CD14-positive monocyte (primary cell): ENCODE measurements at regions not wholly inside any gene's neighbourhood (a gene's known extent, or its start where the extent isn't known, plus 50 kb on each side); places are given as distances from the start of the nearest gene placed in this dataset.
"Not testable (repeated sequence)": the region's sequence is repeated elsewhere in the genome, so short reads cannot be mapped to it uniquely, and the experiment has no call there.

Source experiments
- DNase-seq, 3 donors: peaks; one replicate each; pipeline ENCODE4 v3.0.0-alpha.2; 2011 to 2022
- H2AFZ ChIP-seq: 2 replicates; pipeline ENCODE4 v1.6.0; 2012; ENCODE audit warnings: mild to moderate bottlenecking, low read depth, low read length, inconsistent platforms; ENCODE audit not compliant: insufficient read depth, poor library complexity, severe bottlenecking
- H3K27ac ChIP-seq, 2 donors: 1 replicate in 1 of 2; 2 replicates in 1 of 2; pipeline ENCODE4 v1.5.1; 2012 to 2013; ENCODE audit warnings: low read length in 2 of 2, control low read depth in 1 of 2, inconsistent platforms in 1 of 2, low read depth in 1 of 2, mild to moderate bottlenecking in 1 of 2
- H3K27me3 ChIP-seq, 2 donors: one replicate each; pipeline versions ENCODE4 v1.6.0 to v1.6.1; 2011 to 2013; ENCODE audit warnings: low read length in 2 of 2; ENCODE audit not compliant: control insufficient read depth in 2 of 2, insufficient read depth in 2 of 2
- H3K36me3 ChIP-seq, 2 donors: replicated peaks in 1 of 2; 1 replicate in 1 of 2; 2 replicates in 1 of 2; pipeline versions ENCODE4 v1.5.1 to v1.6.1; 2012 to 2013; ENCODE audit warnings: low read length in 2 of 2, control low read depth in 1 of 2, inconsistent platforms in 1 of 2, mild to moderate bottlenecking in 1 of 2; ENCODE audit not compliant: insufficient read depth in 2 of 2, control insufficient read depth in 1 of 2
- H3K4me1 ChIP-seq, 2 donors: 1 replicate in 1 of 2; 2 replicates in 1 of 2; pipeline versions ENCODE4 v1.5.1 to v1.6.1; 2012 to 2013; ENCODE audit warnings: low read length in 2 of 2, control low read depth in 1 of 2, inconsistent platforms in 1 of 2, mild to moderate bottlenecking in 1 of 2, moderate library complexity in 1 of 2; ENCODE audit not compliant: insufficient read depth in 2 of 2, control insufficient read depth in 1 of 2
- H3K4me2 ChIP-seq: replicated peaks from 2 replicates; pipeline ENCODE3; 2012; ENCODE audit warnings: low read length, moderate library complexity, mild to moderate bottlenecking; ENCODE audit not compliant: poor library complexity, severe bottlenecking; ENCODE audit errors: extremely low read depth
- H3K4me3 ChIP-seq, 3 experiments: fragments of 200-600 bp in 1 of 3; sonication (generic) in 1 of 3; replicated peaks in 1 of 3; 1 replicate in 2 of 3; 2 replicates in 1 of 3; pipeline ENCODE4 v1.5.1; 2011 to 2013; ENCODE audit warnings: low read length in 3 of 3, mild to moderate bottlenecking in 3 of 3, control low read depth in 2 of 3, low read depth in 2 of 3, inconsistent platforms in 1 of 3, moderate library complexity in 1 of 3
- H3K79me2 ChIP-seq: 2 replicates; pipeline ENCODE4 v1.6.0; 2012; ENCODE audit warnings: mild to moderate bottlenecking, control low read depth, inconsistent platforms, low read length, moderate library complexity; ENCODE audit not compliant: insufficient read depth
- H3K9ac ChIP-seq: 2 replicates; pipeline ENCODE4 v1.6.0; 2017; ENCODE audit warnings: low read length, mild to moderate bottlenecking; ENCODE audit not compliant: insufficient read depth, poor library complexity, severe bottlenecking
- H3K9me3 ChIP-seq, 2 donors: replicated peaks in 1 of 2; 1 replicate in 1 of 2; 2 replicates in 1 of 2; pipeline versions ENCODE4 v1.5.1 to v1.6.1; 2012 to 2013; ENCODE audit warnings: low read length in 2 of 2, control low read depth in 1 of 2; ENCODE audit not compliant: control insufficient read depth in 1 of 2, insufficient read depth in 1 of 2
- H4K20me1 ChIP-seq: 2 replicates; pipeline ENCODE4 v1.6.0; 2012; ENCODE audit warnings: mild to moderate bottlenecking, low read length, control low read depth, moderate library complexity; ENCODE audit not compliant: insufficient read depth
- H3K27ac Mint-ChIP-seq, 7 donors: one replicate each; pipeline ENCODE4 v1.8.0; 2020; ENCODE audit warnings: mild to moderate bottlenecking in 7 of 7, mixed read lengths in 7 of 7, moderate library complexity in 6 of 7, inconsistent platforms in 2 of 7
- H3K27me3 Mint-ChIP-seq, 3 donors: one replicate each; pipeline ENCODE4 v1.8.0; 2021 to 2022; ENCODE audit warnings: low read depth in 3 of 3, mild to moderate bottlenecking in 3 of 3, mixed read lengths in 3 of 3, moderate library complexity in 3 of 3, inconsistent platforms in 1 of 3
- H3K36me3 Mint-ChIP-seq, 2 donors: one replicate each; pipeline ENCODE4 v1.8.0; 2020; ENCODE audit warnings: mixed read lengths in 2 of 2, inconsistent platforms in 1 of 2, mild to moderate bottlenecking in 1 of 2
- H3K4me1 Mint-ChIP-seq: one replicate; pipeline ENCODE4 v1.8.0; 2020; ENCODE audit warnings: mild to moderate bottlenecking, mixed read lengths
- H3K4me3 Mint-ChIP-seq, 2 donors: one replicate each; pipeline ENCODE4 v1.8.0; 2020; ENCODE audit warnings: mild to moderate bottlenecking in 2 of 2, mixed read lengths in 2 of 2, moderate library complexity in 1 of 2
- H3K9me3 Mint-ChIP-seq, 7 donors: one replicate each; pipeline ENCODE4 v1.8.0; 2020 to 2022; ENCODE audit warnings: mixed read lengths in 7 of 7, mild to moderate bottlenecking in 6 of 7, moderate library complexity in 6 of 7, inconsistent platforms in 2 of 7
- WGBS: methylation state at CpG from one replicate; pipeline ENCODE4 v1.1.5; 2013; ENCODE audit warnings: missing lambda C conversion rate; ENCODE audit not compliant: insufficient coverage; 5-methylcytosine and 5-hydroxymethylcytosine counted together
- intact Hi-C, 2 donors: fragments of 100-400 bp; cut with micrococcal nuclease; formaldehyde crosslinking; loops; one replicate each; pipeline versions ENCODE4 v1.15.0 to v1.15.1; 2023
- TF ChIP-seq, protein P1 (sequence below): fragments of 200-600 bp; IDR thresholded peaks from one replicate; pipeline ENCODE4 v1.8.0; 2022; ENCODE audit warnings: antibody characterized with exemption, mild to moderate bottlenecking

DNA sequence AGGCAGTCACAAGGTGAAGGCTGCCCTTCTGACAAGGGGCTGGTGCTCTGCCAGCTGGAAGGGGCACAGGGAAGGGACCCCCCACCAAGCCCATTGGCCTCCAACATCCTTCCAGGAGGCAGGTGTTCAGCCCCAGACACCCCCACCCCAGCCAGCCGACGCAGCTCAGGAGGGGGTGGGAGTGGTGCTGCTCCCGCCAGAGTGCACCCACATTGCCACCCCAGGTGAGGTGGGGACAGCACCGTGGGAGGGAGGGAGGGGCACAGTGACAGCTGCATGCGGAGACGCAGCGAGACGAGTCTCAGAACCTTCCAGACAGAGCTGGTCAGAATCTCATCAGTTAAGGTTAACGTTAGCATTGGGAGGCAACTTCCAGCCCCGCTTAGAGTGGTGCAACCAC is 121.6 kb upstream of the FOXD4L5 start:
- H3K4me2 ChIP-seq, H3K27ac Mint-ChIP-seq, intact Hi-C loops, H2AFZ ChIP-seq, H3K9ac ChIP-seq, H3K27me3 ChIP-seq, H3K4me3 Mint-ChIP-seq, H3K79me2 ChIP-seq, H3K27me3 Mint-ChIP-seq, H3K27ac ChIP-seq, H3K4me1 Mint-ChIP-seq, H3K36me3 Mint-ChIP-seq, H3K4me3 ChIP-seq, DNase-seq, H4K20me1 ChIP-seq, H3K4me1 ChIP-seq, H3K36me3 ChIP-seq: not testable (repeated sequence)
- peaks cover 53 to 84% (median 67%) of the 10 kb centered on the region in 7 donors for H3K9me3 Mint-ChIP-seq
- WGBS = 83% methylated on average over 5 of the region's 10 CpGs
- H3K9me3 ChIP-seq = peaks cover 81 to 95% of the 10 kb centered on the region in 2 donors

- H3K4me2 ChIP-seq, H2AFZ ChIP-seq, H3K36me3 Mint-ChIP-seq, H3K27me3 Mint-ChIP-seq, H3K4me3 Mint-ChIP-seq, H3K27ac ChIP-seq, DNase-seq, H3K36me3 ChIP-seq, H3K4me1 Mint-ChIP-seq, intact Hi-C loops, H3K79me2 ChIP-seq, H3K4me3 ChIP-seq, H4K20me1 ChIP-seq, H3K27ac Mint-ChIP-seq, H3K9ac ChIP-seq, H3K4me1 ChIP-seq, H3K27me3 ChIP-seq: not testable (repeated sequence)
- WGBS = 87% methylated on average over 8 of the region's 11 CpGs
- H3K9me3 ChIP-seq = peaks cover 76 to 95% of the 10 kb centered on the region in 2 donors
- H3K9me3 Mint-ChIP-seq = peaks cover 47 to 84% (median 63%) of the 10 kb centered on the region in 7 donors
Observed at GRCh38 chr9:65405766-65406165, 120.8 kb upstream of the FOXD4L5 start.

DNA sequence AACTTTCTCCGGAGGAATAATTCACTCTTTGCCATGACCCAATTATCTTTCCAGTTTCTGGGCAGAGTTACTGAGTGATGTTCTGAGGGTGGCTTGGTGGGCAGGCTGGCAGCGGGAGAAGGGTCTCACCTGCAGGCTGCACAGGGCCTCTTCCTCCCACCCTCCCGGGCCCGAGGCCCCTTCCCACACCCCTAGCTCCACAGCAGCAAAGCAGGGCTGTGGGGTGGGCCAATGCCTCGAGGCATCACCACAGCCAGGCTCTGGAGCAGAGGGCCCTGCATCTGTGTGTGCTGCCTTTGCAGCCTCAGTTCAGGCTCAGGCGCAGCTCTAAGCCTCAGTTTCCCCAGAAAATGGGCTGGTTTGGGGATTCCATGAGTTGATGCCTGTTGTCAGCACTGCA is 120.2 kb upstream of the FOXD4L5 start:
- H3K27me3 ChIP-seq = no peaks in the 10 kb centered on the region
- intact Hi-C loops = no loop called here
- no peaks in the 10 kb centered on the region for H3K79me2 ChIP-seq
- no peak overlapping the region for H3K4me3 Mint-ChIP-seq
- H3K4me1 ChIP-seq = no peaks in the 10 kb centered on the region
- H3K27ac ChIP-seq = no peak overlapping the region
- no peaks in the 10 kb centered on the region for H3K36me3 ChIP-seq
- WGBS = 60% methylated on average over 2 of the region's 6 CpGs
- no peak for DNase-seq
- H3K9me3 Mint-ChIP-seq = peaks cover 48 to 83% (median 58%) of the 10 kb centered on the region in 7 donors
- no peak overlapping the region for H3K4me2 ChIP-seq
- H3K9me3 ChIP-seq = peaks cover 74 to 95% of the 10 kb centered on the region in 2 donors
- no peaks in the 10 kb centered on the region for H3K36me3 Mint-ChIP-seq
- no peak overlapping the region for H3K4me3 ChIP-seq
- H2AFZ ChIP-seq = no peak overlapping the region
- H3K4me1 Mint-ChIP-seq = no peaks in the 10 kb centered on the region
- H3K27me3 Mint-ChIP-seq = peaks cover 0 to 4% (median 0%) of the 10 kb centered on the region in 3 donors
- H3K9ac ChIP-seq = no peak overlapping the region
- TF ChIP-seq, protein P1, sequence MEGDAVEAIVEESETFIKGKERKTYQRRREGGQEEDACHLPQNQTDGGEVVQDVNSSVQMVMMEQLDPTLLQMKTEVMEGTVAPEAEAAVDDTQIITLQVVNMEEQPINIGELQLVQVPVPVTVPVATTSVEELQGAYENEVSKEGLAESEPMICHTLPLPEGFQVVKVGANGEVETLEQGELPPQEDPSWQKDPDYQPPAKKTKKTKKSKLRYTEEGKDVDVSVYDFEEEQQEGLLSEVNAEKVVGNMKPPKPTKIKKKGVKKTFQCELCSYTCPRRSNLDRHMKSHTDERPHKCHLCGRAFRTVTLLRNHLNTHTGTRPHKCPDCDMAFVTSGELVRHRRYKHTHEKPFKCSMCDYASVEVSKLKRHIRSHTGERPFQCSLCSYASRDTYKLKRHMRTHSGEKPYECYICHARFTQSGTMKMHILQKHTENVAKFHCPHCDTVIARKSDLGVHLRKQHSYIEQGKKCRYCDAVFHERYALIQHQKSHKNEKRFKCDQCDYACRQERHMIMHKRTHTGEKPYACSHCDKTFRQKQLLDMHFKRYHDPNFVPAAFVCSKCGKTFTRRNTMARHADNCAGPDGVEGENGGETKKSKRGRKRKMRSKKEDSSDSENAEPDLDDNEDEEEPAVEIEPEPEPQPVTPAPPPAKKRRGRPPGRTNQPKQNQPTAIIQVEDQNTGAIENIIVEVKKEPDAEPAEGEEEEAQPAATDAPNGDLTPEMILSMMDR = no peak
- H4K20me1 ChIP-seq = no peaks in the 10 kb centered on the region
- H3K27ac Mint-ChIP-seq = no peak overlapping the region
